GM15510 (cell line): ENCODE measurements at regions not wholly inside any gene's neighbourhood (a gene's known extent, or its start where the extent isn't known, plus 50 kb on each side); places are given as distances from the start of the nearest gene placed in this dataset.

Source experiments
- POLR2A ChIP-seq: IDR thresholded peaks from 3 replicates; pipeline ENCODE4 v1.6.1; 2011; ENCODE audit warnings: borderline replicate concordance; ENCODE audit not compliant: insufficient read length; ENCODE audit errors: extremely low read depth

GRCh38 chr16:85201574-85201973, 89.3 kb upstream of the CIBAR2 start:
- TF ChIP-seq POLR2A: no peak

DNA sequence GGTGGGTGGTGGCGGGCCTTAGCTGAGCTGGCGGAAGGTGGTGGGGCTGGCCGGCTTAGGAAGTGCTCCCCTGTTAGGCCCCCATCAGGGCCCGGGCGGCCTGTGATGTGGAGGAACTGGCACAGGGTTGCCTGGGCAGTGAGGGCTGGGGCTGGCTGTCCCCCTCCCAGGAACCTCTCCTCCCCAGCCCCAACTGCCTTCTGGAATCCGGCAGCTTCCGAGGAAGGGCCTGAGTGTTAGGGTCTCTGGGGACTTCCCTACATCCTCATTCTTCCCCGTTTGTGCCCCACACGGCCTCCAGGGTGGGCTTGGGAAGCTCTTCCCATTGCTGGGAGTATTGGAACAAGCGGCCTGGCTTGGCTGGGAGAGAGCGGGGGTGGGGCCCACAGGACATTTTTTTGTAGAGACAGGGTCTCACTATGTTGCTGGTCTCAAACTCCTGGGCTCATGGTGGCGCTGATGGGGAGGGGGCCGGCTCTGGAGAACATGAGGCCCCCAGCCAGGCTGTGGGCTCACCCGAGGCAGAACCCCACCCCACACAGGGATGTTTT, 89.9 kb upstream of the CIBAR2 start:
- TF ChIP-seq POLR2A: no peak

DNA sequence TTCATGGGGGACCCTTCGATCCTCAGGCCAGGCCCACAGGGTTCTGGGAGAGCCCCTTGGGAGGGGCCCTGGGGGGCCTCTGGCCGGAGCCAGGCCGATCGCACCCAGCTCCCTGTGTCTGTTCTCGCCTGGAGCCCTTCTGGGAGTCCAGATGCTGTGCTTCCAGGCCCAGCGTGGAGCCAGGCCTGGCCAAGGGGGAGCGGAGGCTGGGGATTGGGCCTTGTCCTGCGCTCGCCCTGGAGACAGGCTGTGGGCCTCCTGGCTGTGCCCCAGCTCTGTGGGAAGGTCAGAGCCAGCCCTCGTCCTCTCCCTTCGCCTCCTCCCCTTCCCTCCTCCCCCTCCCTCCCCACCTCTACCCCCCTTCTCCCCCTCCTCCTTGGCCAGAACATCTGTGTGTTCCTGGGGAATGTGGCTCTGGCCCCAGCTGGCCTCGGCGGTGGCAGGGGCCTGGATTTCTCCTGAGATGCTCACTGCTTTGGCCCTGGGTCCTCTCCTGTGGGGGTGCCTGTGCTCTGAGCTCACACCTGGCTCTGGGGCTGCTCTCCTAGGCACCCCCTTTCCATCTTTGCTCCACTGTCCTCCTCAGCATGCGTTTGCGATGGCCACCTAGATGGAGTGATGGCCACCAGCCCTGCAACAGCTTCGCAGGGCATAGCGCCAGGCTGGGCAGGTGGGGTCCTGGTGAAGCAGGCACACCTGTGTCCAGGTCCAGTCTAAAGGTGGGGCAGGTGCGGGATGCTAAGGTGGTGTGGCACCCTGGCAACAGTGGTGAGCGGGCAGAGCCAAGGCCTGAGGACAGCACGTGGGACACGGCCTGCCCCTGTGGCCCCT, 90.6 kb upstream of the CIBAR2 start:
- no peak for TF ChIP-seq POLR2A

DNA sequence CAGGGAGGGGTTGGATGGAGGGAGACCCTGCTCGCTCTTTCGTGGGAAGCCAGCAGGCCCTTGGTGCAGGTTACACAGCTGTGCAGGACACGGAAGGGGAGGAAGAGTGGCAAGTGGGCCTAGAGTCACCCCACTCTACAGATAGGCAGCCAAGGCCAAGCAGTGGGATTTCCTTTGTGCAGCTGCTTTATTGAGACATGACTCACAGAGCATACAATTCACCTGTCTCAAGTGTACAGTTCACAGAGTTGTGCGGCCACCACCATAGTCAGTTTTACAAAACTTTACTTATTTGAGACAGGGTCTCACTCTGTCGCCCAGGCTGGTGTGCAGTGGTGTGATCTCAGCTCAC, 91.2 kb upstream of the CIBAR2 start:
- no peak for TF ChIP-seq POLR2A

DNA sequence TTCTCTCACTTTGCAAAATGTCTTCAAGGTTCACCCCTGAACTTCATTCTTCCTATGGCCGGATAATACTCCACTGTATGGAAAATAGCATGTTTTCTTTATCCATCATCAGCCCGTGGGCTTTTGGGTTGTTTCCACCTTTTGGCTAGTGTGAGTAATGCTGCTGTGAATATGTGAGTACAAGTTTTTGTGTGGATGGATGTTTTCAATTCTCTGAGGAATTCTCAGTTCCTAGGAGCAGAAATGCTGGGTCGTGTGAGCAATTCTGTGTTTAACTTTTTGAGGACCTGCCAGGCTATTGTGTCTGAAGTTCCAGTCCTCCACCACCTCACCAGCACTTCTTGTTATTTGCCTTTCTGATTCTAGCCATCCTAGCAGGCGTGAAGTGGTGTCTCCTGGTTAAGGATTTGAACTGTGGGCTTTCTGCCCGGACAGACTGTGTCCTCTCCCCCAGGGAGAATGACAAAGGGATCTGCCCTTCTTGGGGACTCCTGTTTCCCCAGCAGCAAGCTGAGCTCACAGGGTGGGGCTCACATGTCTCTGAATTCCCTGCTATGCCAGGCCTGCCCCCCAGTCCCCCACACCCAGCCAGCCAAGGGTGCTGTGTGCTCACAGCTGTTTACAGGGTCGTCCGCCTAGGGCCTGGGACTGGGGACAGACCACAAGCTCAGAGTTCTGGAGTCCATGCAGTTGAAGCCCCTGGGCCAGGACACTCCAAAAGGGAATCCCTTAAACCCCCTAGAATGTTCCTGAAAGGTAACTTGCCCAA, 92.2 kb upstream of the CIBAR2 start:
- no peak for TF ChIP-seq POLR2A

DNA sequence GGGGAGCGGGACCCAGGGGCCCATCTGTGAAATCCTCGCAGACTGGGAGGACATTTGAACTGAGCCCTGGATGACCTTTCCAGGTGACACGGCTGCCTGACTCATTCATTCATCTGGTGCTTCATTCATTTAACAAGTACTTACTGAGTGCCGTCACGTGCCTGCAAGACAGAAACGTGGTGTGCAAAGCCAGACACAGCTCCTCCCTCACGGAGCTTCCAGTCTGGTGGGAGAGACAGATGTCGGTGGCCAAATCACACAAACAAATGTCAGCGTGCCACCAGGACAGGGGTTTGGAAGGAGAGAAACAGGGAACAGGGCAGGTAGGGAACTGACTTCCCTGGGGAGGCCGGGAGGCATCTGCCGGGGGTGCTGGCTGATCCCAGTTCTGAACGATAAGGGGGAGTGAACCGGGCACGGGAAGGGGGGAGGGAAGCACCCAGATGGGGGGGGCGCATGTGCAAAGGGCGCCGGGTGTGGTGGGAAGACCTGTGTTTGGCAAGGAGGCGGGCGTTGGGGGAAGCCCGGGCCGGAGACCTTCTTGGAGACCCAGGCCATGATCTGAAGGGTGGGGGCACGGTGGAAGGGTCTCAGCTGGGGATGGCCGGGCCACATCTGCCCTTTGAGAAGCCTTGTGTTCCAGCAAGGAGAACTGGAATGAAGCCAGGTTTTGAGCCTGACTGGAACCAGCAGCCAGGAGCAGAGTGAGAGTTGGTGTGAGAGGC, 93.6 kb upstream of the CIBAR2 start:
- TF ChIP-seq POLR2A: no peak

DNA sequence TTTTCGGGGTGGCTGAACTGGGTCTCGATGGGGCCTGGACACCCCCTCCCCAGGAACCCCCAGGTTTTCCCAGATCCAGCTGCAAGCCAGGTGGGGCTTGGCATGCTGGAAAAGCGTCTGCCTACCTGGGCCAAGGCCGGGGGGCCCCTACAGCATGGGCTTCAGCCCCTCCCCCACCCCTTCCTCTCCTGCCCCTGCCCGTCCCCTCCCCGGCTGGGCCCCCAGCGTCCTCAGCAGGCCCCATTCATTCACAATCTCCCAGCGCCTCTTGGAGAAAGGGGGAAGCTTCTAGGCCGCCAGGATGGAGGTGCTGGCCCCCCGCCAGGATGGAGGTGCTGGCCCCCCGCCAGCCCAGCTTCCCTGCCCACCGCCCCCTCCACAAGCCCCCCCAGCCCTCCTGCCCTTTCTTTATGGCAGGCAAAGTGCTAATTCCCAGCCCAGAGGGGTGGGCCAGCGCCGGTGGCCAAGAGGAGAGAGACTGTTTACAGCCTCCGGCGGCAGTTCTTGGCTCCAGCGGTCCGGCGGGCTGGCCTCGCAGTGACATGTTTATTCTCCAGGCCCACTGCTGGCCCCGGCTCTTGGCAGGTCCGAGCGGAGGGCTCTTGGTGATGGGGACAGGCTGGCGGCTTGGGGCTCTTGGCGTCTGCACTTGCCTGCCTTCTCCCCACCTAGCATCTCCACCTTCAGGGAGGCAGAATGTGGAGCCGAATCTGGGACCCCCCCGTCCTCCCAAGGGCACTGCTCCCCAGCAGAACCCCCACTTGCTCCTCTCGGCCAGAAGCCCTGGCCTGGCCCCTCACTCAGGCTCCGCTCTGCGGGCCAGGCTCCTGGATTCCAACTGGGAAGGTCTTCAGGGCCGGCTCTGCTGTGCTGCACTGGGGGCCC, 94.4 kb upstream of the CIBAR2 start:
- no peak for TF ChIP-seq POLR2A

DNA sequence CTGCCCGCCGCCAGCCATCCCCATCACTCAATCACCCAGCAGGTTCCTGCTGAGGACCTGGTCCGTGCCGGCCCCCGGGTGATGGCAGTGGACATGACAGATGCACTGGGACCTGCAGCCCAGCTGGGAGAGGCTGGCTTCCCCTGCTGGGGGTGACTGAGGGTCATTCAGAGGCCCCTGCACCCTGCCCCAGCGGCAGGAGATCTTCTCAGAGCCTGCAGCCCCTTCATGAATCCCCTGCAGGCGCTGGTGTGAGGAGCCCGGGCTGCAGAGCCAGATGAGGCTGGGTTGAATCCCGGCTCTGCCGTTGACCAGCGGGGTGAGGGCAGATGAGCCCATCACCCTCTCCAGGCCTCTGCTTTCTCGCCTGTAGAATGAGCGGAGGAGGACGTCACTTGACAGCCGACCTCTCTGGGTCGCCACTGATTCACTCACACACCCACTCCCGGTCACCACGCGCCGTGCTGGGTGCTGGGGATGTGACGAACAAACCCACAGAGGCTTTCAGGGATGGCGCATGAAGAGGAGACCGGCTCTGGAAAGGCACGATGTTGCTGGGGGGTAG, 95.2 kb upstream of the CIBAR2 start:
- no peak for TF ChIP-seq POLR2A

DNA sequence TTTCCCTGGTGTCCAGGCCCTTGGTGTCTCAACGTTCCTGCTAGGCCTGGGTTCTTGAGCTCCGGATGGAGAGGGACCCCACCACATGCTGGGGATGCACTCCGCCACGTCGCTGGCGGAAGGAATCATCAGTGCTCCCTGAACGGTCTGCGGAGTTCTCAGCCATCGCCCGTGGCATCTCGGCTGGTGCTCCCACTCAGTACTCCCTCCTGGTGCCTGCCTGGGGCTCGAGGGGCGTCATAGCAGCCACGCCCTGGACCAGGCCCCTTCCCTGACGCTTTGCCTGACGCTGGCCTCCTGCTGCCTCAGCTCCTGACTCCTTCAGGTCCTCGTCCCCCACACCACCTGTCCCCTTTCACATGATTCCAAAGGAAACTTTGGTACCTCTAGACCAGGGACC, 95.9 kb upstream of the CIBAR2 start:
- TF ChIP-seq POLR2A: no peak

- TF ChIP-seq POLR2A: no peak
Observed at GRCh38 chr16:85208643-85209520, 96.6 kb upstream of the CIBAR2 start.

DNA sequence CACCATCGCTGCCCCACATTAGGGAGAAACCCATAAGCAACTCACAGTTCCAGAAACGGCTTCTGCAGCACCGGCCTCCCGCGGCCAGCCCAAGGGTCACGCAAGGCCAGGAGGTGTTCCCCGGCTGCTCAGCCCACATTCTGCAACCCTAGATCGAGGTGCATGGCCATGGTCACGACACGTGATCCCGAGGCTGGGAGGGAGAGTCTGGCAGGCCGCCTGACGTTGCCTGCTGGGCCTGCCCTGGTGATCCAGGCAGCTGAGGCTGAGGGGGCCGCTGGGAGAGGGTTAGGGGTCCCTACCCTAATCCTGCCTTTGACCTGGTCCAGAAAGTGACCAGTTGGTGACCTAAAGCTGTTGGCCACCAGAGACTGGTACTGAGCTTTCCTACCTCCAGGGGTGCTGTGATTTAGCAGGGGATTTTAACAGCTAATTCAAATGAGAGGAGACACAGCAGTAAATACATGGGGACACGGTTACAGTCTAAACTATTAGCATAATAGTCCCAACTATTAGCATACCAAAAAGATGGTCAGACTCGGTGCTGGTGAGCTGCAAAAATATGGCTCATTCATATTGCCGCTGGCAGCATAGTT, 97.4 kb upstream of the CIBAR2 start:
- no peak for TF ChIP-seq POLR2A

GRCh38 chr16:85210423-85211169, 98.3 kb upstream of the CIBAR2 start:
- no peak for TF ChIP-seq POLR2A
